HL-60 (cell line): ENCODE measurements at regions not wholly inside any gene's neighbourhood (a gene's known extent, or its start where the extent isn't known, plus 50 kb on each side); places are given as distances from the start of the nearest gene placed in this dataset.

Experiments
- DNase-seq, 2 experiments: peaks; one replicate each; pipeline ENCODE4 v3.0.0-alpha.2; 2010 to 2020; ENCODE audit warnings: low read depth in 1 of 2, low spot score in 1 of 2
- H3K27ac ChIP-seq: fragments of 250-450 bp; sonication (Bioruptor Pico); replicated peaks from 2 replicates; pipeline ENCODE4 v1.5.1; 2020; ENCODE audit warnings: mild to moderate bottlenecking, moderate library complexity
- H3K27me3 ChIP-seq: fragments of 250-450 bp; sonication (Bioruptor Pico); 2 replicates; pipeline ENCODE4 v1.5.1; 2021; ENCODE audit warnings: mild to moderate bottlenecking, moderate library complexity; ENCODE audit not compliant: insufficient read depth, poor library complexity, severe bottlenecking
- H3K4me3 ChIP-seq: replicated peaks from 2 replicates; pipeline ENCODE4 v1.5.1; 2011; ENCODE audit warnings: mild to moderate bottlenecking, control low read depth, low read length; ENCODE audit not compliant: insufficient read depth
- GABPA ChIP-seq: IDR thresholded peaks from 2 replicates; pipeline ENCODE4 v1.6.1; 2012; ENCODE audit warnings: low read depth
- POLR2AphosphoS5 ChIP-seq: IDR thresholded peaks from 2 replicates; pipeline ENCODE4 v1.6.1; 2012; ENCODE audit warnings: low read depth
- SPI1 ChIP-seq: IDR thresholded peaks from 2 replicates; pipeline ENCODE4 v1.6.1; 2012; ENCODE audit warnings: low read depth, mild to moderate bottlenecking, borderline replicate concordance
- TF ChIP-seq, protein P1 (sequence below): IDR thresholded peaks from 2 replicates; pipeline ENCODE4 v1.6.1; 2012; ENCODE audit warnings: low read depth; ENCODE audit not compliant: insufficient replicate concordance
- TF ChIP-seq, protein P2 (sequence below): IDR thresholded peaks from one replicate; pipeline ENCODE4 v1.5.1; 2011; ENCODE audit warnings: low read length, control low read depth, inconsistent platforms; ENCODE audit not compliant: insufficient read depth

DNA sequence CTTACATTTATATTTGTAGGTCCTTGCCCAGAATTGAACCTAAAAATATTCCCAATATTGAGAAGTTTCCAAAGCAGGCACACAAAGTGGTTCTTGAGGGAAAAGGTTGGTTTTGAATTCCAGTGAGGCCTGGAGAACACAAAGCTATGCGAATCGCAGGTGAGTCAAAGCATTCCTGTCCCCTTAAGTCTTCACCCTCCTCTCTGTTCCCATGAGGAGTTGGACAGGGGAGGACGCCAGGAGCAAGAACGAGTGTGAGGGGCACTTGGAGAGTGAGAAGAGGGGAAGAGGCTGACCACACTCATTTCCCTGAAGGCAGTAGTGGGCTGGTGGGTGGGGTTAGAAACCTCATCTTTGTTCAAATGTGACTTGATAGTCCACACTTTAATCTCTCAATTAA lies 185.8 kb upstream of the EOMES start:
- DNase-seq, result no peak
- no peak overlapping the region for H3K4me3 ChIP-seq
- no peak overlapping the region for H3K27ac ChIP-seq
- no peaks in the 10 kb centered on the region for H3K27me3 ChIP-seq
- TF ChIP-seq GABPA, result no peak
- TF ChIP-seq POLR2AphosphoS5, result no peak
- TF ChIP-seq SPI1, result no peak
- TF ChIP-seq, protein P1, sequence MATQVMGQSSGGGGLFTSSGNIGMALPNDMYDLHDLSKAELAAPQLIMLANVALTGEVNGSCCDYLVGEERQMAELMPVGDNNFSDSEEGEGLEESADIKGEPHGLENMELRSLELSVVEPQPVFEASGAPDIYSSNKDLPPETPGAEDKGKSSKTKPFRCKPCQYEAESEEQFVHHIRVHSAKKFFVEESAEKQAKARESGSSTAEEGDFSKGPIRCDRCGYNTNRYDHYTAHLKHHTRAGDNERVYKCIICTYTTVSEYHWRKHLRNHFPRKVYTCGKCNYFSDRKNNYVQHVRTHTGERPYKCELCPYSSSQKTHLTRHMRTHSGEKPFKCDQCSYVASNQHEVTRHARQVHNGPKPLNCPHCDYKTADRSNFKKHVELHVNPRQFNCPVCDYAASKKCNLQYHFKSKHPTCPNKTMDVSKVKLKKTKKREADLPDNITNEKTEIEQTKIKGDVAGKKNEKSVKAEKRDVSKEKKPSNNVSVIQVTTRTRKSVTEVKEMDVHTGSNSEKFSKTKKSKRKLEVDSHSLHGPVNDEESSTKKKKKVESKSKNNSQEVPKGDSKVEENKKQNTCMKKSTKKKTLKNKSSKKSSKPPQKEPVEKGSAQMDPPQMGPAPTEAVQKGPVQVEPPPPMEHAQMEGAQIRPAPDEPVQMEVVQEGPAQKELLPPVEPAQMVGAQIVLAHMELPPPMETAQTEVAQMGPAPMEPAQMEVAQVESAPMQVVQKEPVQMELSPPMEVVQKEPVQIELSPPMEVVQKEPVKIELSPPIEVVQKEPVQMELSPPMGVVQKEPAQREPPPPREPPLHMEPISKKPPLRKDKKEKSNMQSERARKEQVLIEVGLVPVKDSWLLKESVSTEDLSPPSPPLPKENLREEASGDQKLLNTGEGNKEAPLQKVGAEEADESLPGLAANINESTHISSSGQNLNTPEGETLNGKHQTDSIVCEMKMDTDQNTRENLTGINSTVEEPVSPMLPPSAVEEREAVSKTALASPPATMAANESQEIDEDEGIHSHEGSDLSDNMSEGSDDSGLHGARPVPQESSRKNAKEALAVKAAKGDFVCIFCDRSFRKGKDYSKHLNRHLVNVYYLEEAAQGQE, result no peak
- TF ChIP-seq, protein P2, sequence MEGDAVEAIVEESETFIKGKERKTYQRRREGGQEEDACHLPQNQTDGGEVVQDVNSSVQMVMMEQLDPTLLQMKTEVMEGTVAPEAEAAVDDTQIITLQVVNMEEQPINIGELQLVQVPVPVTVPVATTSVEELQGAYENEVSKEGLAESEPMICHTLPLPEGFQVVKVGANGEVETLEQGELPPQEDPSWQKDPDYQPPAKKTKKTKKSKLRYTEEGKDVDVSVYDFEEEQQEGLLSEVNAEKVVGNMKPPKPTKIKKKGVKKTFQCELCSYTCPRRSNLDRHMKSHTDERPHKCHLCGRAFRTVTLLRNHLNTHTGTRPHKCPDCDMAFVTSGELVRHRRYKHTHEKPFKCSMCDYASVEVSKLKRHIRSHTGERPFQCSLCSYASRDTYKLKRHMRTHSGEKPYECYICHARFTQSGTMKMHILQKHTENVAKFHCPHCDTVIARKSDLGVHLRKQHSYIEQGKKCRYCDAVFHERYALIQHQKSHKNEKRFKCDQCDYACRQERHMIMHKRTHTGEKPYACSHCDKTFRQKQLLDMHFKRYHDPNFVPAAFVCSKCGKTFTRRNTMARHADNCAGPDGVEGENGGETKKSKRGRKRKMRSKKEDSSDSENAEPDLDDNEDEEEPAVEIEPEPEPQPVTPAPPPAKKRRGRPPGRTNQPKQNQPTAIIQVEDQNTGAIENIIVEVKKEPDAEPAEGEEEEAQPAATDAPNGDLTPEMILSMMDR, result no peak

DNA sequence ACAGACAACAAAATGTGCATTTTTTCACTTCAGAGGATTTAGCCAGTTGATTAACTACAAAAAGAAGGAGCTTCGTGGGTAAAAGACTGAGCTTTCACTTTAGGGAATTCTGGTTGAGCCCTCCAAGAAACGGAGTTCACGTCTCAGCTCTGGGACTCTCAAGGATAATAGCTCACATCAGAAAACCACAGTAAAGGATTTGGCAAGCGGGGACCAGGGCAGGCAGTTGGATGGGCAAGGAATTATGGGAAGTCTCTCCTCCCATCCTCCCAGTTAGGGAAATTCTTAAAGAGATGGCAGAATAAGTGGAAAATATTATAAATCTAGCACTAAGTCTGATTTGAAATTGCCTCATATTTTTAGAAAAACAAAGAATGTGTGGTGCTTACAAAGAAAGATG lies 188.3 kb upstream of the EOMES start:
- H3K4me3 ChIP-seq, result no peak overlapping the region
- TF ChIP-seq GABPA (no peak), SPI1 (no peak), POLR2AphosphoS5 (no peak)
- TF ChIP-seq, protein P1, result no peak
- TF ChIP-seq, protein P2, result no peak
- no peaks in the 10 kb centered on the region for H3K27me3 ChIP-seq
- no peak for DNase-seq
- no peak overlapping the region for H3K27ac ChIP-seq

DNA sequence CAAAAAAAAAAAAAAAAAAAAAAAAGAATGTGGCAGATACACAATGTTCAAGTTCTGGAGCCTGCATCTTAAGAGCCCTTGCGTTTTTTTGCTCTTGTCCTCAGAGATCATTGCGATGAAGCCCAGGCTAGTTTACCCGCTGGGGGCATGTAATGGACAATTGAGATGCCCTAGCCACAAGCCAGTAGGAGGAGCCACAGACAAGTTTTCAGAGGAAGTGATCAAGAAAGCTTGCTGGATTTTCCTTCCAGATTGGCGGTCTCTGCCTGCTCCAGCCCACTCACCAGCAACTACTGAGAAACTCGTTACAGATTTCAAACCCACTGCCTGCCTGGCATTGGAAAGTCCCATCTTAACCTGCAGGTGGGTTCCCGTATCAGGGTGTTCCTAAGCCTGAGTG lies 192.1 kb upstream of the EOMES start:
- H3K27me3 ChIP-seq, result no peaks in the 10 kb centered on the region
- TF ChIP-seq SPI1 (no peak), GABPA (no peak), POLR2AphosphoS5 (no peak)
- TF ChIP-seq, protein P2, result no peak
- TF ChIP-seq, protein P1, result no peak
- no peak overlapping the region for H3K27ac ChIP-seq
- peak in 1 of 2 experiments; percentile 19 for DNase-seq
- no peak overlapping the region for H3K4me3 ChIP-seq
